ES-I3 (cell line): ENCODE measurements at regions not wholly inside any gene's neighbourhood (a gene's known extent, or its start where the extent isn't known, plus 50 kb on each side); places are given as distances from the start of the nearest gene placed in this dataset.
A peak's percentile ranks its signal among the peaks of the same experiment; 100 is the strongest.

Source experiments
- H3K36me3 ChIP-seq: 2 replicates; pipeline ENCODE4 v1.6.1; 2013; ENCODE audit warnings: mild to moderate bottlenecking, low read length, control low read depth, moderate library complexity; ENCODE audit not compliant: insufficient read depth
- H3K4me1 ChIP-seq: 2 replicates; pipeline ENCODE4 v1.6.1; 2013; ENCODE audit warnings: mild to moderate bottlenecking, control low read depth, low read length; ENCODE audit not compliant: insufficient read depth
- H3K9ac ChIP-seq: 2 replicates; pipeline ENCODE4 v1.6.1; 2013; ENCODE audit warnings: low read depth, mild to moderate bottlenecking, low read length, moderate library complexity
- H3K9me3 ChIP-seq: 2 replicates; pipeline ENCODE4 v1.6.1; 2013; ENCODE audit warnings: mild to moderate bottlenecking, low read length, moderate library complexity; ENCODE audit not compliant: control insufficient read depth, insufficient read depth

DNA sequence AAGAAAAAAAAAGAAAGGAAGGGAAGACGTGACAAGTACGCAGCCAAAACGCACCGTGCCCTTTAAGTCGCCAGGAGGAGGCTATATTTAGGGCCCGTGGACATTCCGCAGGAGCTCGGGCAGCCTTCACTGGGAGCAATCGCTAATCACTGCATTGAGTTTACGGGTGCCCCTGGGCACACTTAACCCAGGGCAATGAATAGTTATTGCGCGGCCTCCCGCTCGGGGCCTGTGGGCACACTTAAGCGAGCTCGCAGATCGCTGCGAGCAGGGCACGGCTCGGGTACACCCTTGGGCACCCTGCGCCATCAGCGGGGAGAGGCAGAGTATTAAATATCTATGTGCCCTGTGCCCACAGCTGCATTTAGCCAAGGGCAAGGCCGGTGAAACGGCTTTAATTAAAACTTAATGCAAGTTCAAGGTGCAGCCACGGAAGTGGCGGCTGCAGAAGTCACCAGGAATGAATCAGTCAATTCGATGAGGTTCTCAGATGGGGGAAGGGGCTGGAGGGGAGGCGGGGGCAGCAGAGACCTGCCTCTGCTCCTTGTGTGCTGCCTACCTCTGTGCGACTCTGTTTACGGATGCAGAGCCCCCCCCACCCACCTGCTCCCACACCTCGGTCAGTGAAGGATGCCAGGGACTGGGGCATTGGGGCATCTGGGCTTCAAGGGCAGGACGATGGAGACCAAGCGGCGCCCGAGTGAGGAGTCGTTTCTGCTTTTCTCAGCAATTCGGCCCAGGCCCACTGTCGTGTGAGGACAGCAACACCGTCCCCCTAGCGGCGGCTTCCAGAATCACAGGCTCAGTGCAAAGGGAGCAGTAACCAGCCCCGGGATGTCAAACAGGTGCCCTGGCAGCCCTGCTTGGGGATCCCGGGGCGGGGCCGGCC, 51.8 kb upstream of the TARDBP start:
- Histone ChIP-seq H3K4me1 (peaks cover 15% of the 10 kb centered on the region), H3K9me3 (no peaks in the 10 kb centered on the region), H3K9ac (peak overlapping the region; percentile 12; the same call in 1 of the 2 replicates), H3K36me3 (no peaks in the 10 kb centered on the region)

GRCh38 chr1:10961300-10961833, 51.1 kb upstream of the TARDBP start:
- Histone ChIP-seq H3K9ac (no peak overlapping the region; the same call in 1 of the 2 replicates), H3K9me3 (no peaks in the 10 kb centered on the region), H3K4me1 (peaks cover 15% of the 10 kb centered on the region), H3K36me3 (no peaks in the 10 kb centered on the region)

GRCh38 chr1:10962483-10962882, 50.0 kb upstream of the TARDBP start:
- peaks cover 15% of the 10 kb centered on the region for H3K4me1 ChIP-seq

More at GRCh38 chr1:10962483-10962882, 50.0 kb upstream of the TARDBP start:
- no peaks in the 10 kb centered on the region for H3K9me3 ChIP-seq
- H3K9ac ChIP-seq: no peak overlapping the region
- no peaks in the 10 kb centered on the region for H3K36me3 ChIP-seq
